ENCODE measurements at regions not wholly inside any gene's neighbourhood (a gene's known extent, or its start where the extent isn't known, plus 50 kb on each side); places are given as distances from the start of the nearest gene placed in this dataset.
"Not testable (repeated sequence)": the region's sequence is repeated elsewhere in the genome, so short reads cannot be mapped to it uniquely, and the experiment has no call there.

DNA sequence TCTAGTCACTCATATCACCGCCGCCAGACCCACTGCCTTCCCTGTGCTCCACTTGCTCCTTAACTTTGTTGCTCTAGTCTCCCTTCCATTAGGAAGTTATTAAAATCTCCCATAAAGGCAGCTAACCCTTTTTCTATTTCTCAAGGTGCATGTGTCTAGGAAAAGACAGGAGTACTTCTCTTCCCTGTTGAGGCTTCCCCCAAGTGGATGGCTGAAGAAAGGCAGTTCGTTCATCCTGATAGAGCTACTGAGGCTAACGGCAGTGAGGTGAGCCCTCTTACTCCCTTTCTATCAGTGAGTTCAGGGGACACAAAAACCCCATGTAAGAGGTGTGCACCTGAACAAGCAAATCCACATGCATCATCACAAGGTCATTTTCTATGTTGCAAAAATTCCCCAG is 397.8 kb downstream of the IGSF11 start:
- DNase-seq (ENCODE audit: low spot score): peak; percentile 51

DNA sequence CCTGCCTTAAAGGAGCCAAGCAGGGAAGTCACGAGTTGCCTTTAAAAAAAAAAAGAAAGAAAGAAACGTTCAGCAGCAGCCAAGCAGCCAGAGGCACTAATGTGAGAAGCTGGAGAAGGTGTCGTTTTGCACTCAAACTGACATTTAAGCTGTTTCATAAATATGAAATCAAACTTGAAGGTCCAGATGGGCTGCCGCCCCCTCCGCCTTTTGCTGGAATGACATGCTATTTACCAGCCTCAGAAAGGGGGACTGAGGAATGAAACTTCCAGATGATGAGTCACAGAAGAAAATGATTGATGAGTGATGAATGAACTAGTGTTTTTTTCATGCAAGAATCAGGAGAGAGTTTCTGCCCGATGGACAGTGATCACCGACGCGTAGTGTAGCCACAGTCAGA is 396.8 kb downstream of the IGSF11 start:
- DNase-seq (ENCODE audit: low spot score): no peak

DNA sequence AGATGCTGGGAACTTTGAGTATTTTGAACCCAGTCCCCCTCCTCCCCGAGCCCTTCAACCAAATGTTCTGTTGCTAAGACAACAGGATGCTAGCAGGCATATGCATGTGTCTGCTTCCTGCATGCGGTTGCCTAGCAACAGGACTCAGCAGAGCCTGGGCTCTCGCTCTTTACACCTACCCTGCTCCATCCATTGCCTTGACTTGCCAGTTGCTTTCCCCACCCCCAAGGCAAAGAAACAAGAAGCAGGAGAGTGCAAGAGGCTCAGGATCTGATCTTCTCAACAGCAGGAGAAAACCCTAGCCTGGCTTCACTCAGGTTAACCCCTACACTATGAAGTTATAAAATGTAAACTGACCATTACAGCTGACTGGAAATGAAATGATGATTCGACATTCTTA is 393.0 kb downstream of the IGSF11 start:
- DNase-seq (ENCODE audit: low spot score): no peak

DNA sequence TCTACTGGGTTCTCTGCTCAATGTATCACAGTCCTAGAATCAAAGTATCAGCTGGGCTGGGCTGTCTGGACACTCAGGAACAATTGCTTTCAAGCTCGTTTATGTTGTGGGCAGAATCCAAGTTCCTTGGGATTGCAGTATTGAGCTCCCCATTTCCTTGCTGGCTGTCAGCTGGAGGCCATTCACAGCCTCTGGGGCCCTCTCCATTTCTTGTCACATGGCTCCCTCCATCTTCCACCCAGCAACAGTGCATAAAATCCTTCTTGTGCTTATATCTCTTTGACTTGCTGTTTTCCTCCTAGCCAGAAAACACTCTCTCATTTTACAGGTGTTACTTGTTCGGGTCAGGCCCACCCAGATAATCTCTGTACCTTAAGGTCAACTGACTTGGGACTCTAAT is 363.5 kb downstream of the IGSF11 start:
- DNase-seq (ENCODE audit: low spot score): no peak

DNA sequence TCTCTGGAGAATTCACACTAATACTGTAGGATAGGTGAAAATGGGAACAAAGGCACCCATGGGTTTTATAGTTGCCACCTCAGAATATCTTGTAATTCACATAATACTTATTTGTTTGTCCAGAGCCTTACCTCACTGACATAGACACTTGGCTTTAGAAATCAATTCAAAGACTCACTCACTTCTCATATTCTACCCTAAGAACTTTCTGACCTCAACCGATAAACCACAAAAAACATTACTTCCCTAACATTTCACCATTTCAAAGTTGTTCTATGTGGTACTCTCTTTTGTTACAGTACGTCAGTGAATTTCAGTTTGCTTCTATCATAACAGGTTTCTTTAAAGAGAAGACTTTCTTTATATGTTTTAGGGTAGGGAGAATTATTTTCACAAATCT is 359.3 kb downstream of the IGSF11 start:
- DNase-seq (ENCODE audit: low spot score): no peak

DNA sequence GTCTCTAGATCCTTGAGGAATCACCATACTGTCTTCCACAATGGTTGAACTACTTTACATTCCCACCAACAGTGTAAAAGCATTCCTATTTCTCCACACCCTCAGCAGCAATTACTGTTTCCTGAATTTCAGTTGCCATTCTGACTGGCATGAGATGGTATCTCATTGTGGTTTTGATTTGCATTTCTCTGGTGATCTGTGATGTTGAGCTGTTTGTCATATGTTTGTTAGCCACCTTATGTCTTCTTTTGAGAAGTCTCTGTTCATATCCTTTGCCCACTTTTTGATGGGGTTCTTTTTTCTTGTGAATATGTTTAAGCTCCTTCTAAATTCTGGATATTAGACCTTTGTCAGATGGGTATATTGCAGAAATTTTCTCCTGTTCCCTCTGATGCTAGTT is 356.0 kb downstream of the IGSF11 start:
- not testable (repeated sequence) for DNase-seq (ENCODE audit: low spot score)

DNA sequence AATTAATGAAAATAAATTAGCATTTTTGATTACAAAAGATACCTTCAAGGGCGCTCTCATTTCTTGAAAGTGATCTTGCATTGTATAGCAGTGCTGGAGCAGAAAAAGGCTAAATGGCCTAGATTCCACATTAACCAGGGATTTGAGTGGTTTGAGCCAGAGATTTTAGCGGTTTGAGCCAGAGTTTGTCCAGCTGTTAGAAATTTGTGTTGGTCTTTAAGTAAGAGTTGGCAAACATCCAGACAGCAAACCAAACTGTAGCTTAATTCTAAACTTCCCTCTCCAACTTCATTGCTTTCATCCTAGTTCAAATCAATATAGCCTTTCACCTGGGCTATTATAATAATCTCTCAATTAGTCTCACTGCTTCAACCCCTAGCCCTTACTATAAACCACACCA is 351.7 kb downstream of the IGSF11 start:
- DNase-seq (ENCODE audit: low spot score): no peak

DNA sequence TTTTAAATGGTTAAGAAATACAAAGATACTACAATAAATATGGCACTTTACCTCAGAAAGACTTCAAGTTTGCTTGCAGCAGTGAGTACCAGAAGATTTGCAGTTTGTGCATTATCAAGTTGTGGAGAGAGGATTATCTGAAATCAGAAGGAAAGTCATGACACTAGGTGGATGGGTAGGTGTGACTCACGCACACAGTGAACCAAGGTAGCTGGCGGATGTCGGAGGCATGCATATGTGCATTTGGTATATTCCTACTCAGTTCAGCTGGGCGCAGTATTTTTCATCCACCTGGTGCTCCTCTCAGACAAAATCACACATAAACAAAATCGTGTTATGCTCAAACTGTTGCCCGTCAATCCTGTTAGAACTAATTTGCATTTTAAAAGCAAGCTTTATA is 351.0 kb downstream of the IGSF11 start:
- no peak for DNase-seq (ENCODE audit: low spot score)

DNA sequence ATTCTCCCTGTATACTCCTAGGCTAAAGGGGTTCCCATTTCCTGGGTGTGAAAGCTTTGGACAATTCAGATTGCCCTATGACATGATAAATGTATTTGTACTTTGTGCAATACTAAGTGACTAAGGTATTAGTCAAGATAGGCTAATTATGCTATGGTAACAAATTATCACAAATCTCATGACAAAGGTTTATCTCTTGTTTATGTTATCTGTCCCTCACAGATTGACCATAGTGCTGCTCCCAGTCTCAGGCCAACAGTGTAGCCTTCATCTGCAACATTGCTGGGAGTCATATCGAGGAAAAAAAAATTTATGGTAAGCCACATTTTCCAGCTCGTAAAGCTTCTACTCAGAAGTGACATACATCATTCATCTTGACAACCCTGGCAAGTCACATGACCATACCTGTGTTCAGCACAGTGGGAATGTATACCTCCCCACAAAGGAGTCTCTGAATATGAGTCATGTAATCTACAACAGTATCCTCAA is 346.2 kb downstream of the IGSF11 start:
- no peak for DNase-seq (ENCODE audit: low spot score)

DNA sequence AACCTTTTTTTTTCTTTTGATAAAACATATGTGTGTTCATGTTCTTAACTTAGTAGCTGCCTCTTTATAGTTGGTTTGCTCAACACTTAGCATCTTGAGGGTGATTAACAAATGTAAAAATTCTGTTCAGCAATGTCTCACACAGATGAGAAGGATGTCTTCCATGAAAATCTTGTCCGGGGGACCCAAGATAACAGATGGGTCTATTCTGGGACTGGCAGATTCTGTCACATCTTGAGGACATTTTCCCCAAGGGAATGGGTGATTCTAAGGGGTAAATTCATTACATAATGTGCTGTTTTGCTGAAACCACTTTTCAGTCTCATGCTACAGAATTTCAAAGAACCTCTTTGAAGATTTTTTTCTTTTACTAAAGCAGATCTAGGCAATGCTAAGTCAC is 342.2 kb downstream of the IGSF11 start:
- no peak for DNase-seq (ENCODE audit: low spot score)

DNA sequence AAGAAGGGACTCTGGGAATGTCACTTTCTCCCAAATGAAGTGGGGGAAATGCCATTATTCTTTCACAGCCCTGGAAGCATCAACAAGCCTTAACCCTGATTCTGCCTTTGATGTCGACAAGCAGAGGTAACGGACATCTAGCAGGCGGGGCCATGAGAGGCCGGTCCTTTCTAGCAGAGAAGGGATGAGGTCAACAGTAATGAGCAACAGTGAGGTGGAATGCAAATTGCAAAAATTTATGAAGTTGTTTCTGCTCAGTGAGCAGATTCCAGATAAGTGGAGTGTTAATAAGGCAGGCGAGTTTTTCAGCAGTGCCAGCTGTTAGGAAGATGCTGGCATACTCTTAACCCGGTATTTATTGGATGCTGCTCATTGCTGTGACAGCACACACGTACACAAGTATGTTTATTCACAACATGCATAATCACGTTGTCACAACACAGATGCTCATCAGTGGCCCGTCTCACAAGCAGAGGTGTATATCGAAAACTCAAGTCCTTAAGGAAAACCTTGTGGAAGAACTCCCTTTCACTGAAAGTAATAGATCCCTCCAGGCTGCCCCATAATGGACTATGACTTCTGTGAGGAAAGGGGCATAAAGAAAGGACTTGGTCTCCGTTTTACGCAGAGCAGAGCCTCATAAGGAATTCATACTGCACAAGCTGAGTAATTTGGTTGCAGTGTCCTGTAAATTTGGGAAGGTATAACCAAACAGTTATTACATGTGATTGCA is 329.0 kb downstream of the IGSF11 start:
- DNase-seq (ENCODE audit: low spot score): no peak

DNA sequence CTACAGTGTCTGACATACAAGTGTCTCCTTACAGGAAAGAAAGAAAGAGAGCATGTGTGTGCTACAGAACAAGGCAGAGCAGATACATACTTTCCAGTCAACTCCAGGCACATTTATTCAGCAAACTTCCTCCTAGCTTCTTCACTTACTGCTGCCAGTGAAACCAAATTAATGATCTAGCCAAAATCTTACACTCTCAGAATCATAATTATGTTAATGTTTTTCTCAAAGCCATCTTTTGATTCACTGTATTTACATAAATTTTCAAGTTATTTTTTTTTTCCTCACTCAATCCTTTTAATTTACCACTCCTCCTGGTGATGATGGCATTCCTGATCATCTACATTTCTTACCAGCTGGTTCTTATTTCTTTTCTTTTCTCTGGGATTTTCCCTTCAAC is 326.7 kb downstream of the IGSF11 start:
- DNase-seq (ENCODE audit: low spot score): no peak

DNA sequence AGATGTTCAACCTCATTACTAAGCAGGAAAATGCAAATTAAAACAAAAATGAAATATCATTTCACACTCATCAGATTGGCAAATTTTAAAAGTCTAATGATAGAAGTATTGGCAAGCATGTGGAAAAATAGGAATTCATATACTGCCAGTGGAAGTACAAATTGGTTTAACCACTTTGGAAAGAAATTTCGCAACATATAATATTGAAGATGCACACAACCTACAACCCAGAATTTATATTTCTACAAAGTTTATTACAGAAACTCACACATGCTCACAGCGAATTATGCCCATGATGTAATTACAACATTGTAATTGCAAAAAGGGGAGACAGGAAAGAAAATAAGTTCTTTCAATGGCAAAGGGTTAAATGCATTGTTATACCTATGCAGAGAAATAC is 324.1 kb downstream of the IGSF11 start:
- DNase-seq (ENCODE audit: low spot score): no peak

DNA sequence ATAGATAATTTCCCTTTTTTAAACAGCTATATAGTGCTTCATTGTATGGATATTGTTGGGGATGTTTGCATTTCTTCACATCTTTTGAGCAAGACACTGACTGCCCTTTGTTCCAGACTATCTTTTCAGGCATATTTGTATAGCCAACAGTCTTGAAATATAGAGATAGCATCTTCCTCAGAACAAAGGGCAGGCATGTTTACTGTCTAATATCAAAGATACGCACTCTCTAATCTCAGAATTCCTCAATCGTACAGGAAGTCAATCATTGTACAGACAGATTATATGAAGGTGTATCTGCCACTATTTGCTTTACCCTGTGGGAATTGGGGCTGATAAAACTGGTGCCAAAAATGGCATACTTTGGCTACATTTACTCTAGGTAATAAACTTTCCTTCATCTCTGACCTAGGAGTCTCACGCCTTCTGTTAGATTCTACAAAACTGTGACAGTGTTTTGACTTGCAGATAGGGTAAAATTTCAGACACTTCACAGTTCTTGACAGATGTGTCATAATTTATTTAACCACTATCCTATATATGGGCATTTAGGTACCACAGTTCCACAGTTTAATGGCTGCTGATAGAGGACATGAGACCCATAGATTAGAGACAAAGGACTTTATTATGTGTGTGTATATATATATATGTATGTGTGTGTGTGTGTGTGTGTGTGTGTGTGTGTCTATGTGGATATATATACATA is 321.0 kb downstream of the IGSF11 start:
- DNase-seq (ENCODE audit: low spot score): no peak

DNA sequence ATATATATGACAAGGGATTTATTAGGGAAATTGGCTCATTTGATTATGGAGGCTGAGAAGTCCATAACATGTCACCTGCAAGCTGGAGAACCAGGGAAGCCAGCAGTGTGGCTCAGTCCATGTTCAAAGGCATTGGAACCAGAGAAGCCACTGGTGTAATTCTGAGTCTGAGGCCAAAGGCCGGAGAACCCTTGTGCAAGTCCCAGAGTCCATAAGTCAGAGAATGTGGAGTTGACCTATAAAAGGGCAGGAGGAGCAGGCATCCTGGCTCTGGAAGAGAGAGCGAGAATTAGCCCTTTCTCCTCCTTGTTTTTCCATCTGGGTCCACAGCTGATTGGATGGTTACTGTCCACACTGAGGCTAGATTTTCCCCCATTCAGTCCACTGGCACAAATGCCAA is 319.8 kb downstream of the IGSF11 start:
- DNase-seq (ENCODE audit: low spot score): no peak

DNA sequence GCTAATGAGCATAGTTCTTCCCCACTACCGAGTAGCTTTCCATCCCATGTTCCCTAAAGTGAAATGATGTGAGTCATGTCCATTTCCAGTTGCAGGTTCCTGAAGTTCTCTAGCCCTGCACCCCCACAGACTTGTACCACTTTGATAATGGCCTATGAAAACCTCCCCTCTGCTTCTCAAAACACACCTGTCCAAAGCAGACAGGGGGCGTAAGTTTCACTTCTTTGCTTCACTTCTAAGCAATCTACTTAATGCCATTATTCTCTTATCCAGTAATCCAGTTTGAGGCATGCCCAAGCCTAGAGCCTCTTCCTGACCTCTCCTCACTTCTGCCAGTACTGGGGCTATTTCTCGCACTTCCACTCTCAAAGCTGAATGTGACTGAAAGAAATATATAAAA is 305.1 kb downstream of the IGSF11 start:
- no peak for DNase-seq (ENCODE audit: low spot score)

DNA sequence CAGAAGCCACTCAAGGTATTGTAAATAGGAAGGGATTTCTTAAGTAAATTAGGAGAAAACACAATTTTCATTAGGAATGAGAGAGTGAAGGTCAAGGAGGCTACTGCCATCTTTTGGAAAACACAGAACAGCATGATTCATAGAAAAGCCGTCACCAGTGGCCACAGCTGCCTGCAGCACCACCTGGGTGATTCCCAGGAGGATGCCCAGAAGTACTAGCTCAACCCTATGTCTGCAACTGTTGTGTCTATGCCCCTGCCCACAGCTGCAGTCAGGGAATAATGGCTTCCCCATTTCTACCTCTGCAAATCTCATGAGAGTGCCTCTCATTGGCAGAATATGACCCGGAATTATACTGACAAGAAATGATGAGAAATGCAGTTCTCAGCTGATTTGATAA is 300.0 kb downstream of the IGSF11 start:
- no peak for DNase-seq (ENCODE audit: low spot score)

DNA sequence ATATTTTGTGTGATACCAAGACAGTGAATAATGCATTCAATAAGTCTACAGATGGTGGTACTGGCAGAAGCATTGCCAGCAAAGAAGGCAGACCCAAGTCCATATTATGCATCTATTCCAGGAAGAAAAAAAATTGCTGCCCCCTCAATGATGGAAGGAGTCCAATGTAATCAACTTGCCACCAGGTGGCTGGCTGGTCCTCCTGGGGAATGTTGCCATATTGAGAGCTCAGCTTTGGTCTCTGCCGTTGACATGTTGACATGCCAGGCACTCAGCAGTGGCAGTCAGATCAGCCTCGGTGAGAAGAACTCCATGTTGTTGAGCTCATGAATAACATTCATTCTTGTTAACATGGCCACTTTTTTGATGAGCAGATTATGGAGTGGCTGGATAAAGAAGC is 298.5 kb downstream of the IGSF11 start:
- no peak for DNase-seq (ENCODE audit: low spot score)

DNA sequence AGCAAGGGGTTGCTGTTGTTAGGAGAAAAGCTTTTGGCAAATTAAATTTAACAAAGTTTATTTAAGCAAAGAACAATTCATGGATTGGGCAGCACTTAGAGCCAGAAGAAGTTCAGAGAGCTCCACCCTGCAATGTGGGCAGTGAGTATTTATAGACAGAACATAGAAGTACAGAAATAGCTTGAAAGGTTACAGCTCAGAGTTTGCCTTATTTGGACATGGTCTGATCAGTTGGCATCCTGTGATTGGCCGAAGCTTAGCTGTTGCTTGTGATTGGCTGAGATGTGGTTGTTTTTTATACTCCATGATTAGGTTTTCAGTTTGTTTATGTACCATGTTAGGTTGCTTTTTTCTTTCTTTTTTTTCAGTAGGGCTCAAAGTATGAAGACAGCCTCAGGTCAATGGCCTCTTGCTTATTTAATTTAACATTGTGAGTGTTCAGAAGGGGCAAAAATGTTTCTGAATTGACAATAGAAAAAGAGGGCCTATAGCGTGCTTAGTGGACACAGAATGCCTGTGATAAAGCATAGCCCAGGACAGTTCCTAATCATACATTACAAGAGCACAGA is 293.8 kb downstream of the IGSF11 start:
- DNase-seq (ENCODE audit: low spot score): no peak

DNA sequence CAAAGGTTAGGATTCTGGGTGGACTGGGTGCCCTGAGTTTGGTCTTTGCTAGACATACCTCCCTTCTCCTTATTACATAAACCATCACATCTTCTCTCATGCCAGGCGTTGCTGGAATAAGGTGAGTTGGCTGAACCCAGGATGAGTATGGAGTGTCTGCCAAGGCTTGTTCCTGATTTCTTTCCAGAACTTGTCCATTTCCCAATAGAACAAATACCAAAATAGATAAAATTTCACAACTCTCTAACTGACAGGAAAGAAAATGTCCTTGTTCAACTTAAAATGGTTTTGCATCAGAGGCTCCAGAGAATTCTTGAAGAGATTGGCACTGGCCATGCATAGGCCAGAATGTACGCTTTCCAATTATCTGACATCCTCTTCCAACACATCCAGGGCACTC is 291.9 kb downstream of the IGSF11 start:
- DNase-seq (ENCODE audit: low spot score): no peak

DNA sequence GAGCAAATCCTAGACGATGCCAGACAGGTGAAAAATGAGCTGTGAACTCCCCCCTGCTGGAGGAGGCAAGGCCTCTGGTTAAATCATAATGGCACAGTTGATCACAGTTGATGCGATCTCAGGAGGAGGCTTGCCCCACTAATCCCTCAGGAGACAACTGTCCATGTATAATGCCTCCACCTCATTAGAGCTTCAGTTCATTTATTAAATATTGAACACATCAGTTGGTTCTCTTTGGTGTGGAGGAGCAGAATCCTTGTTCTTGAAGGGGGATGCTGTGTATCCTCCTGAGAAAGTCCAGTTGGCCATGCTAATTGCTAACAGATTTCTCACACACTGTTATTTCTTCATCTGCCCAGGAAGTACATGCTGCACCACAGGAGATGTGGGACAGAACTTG is 290.5 kb downstream of the IGSF11 start:
- no peak for DNase-seq (ENCODE audit: low spot score)

DNA sequence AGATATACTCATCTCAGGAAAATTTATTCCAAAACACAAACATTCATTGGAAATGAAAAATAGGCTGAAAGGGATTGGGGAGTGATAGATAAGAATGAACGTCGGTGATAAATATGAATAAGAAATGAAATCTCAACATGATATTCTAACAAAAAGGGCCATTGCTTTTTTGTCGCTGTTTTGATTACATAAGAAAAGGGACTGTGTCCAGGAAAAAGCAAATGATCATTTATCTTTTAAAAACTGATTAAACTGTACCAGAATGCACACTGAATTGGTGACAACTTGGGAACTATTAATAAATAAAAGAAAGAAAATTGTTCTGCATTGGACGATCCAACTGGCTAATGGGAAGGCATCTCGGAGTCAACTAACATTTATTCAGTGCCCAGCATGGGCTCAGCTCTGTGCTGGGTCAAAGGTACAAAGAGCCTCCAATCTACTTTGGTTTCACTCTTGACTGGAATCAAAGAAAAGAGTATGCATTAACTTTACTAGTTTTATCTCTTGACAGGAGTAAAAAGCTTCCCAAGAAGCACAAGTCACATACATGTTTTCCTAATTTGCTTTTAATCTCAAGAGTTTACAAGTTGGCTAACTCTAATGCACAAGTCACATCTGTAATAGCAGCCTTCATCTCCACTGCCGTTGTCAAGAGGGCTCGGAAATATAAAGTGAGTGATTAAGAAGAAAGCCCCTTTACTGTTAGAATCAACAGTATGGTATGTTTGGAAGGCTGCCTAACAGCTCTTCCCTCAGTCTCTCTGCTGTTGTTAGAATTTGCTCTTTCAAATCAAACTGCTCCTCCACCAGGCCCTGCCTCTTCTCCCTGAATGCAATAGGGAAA is 280.0 kb downstream of the IGSF11 start:
- DNase-seq (ENCODE audit: low spot score): no peak
